HepG2 (cell line): ENCODE measurements at regions not wholly inside any gene's neighbourhood (a gene's known extent, or its start where the extent isn't known, plus 50 kb on each side); places are given as distances from the start of the nearest gene placed in this dataset.

Experiments used
- ATAC-seq: fragments of 200-7000 bp; cut with Tn5 transposase; 3 replicates; pipeline ENCODE4 v1.9.1; 2020; ENCODE audit warnings: mild to moderate bottlenecking, moderate library complexity
- BruUV-seq: library from RNA; stranded (reverse); fragments of 400-500 nt; replicated peaks from 2 replicates; lab custom pipeline; 2021; lab: Mats Ljungman, UMichigan
- CTCF ChIA-PET: fragments of 300-600 bp; formaldehyde crosslinking; extraction: SDS; loops from one replicate; lab custom pipeline; 2021; ENCODE audit warnings: low total read pairs, inconsistent platforms, low intra/inter-chr PET ratio; lab: Yijun Ruan, JAX
- POLR2A ChIA-PET: fragments of 350-600 bp; sonication (Branson Sonifier 250); formaldehyde crosslinking; loops from one replicate; lab custom pipeline; 2020; ENCODE audit warnings: antibody characterized with exemption, inconsistent platforms; lab: Yijun Ruan, JAX
- DNase-seq: peaks from one replicate; pipeline ENCODE4 v3.0.0-alpha.2; 2015; ENCODE audit warnings: low spot score
- FAIRE-seq: peaks from 3 replicates; lab custom pipeline; 2011; peaks lifted over from hg19 to GRCh38; lab: Jason Lieb, UNC
- H2AFZ ChIP-seq: one replicate; pipeline ENCODE4 v1.6.1; 2011; ENCODE audit warnings: low read length, inconsistent platforms
- H3K27ac ChIP-seq: fragments of 300-600 bp; 3 replicates; pipeline ENCODE4 v1.8.0; 2011; ENCODE audit warnings: mixed run types, mild to moderate bottlenecking, mixed read lengths, low read length, inconsistent platforms; ENCODE audit not compliant: insufficient read depth; ENCODE audit errors: extremely low read length
- H3K27me3 ChIP-seq, 2 experiments: fragments of 200-600 bp in 1 of 2; 2 replicates in 1 of 2; 3 replicates in 1 of 2; pipeline versions ENCODE4 v1.6.0 to v1.8.0; 2011; ENCODE audit warnings: low read length in 2 of 2, mild to moderate bottlenecking in 2 of 2, moderate library complexity in 2 of 2, inconsistent platforms in 1 of 2; ENCODE audit not compliant: insufficient read depth in 2 of 2, control insufficient read depth in 1 of 2
- H3K36me3 ChIP-seq, 2 experiments: fragments of 200-600 bp in 1 of 2; replicated peaks in 1 of 2; 2 replicates in 1 of 2; 3 replicates in 1 of 2; pipeline versions ENCODE4 v1.5.1 to v1.8.0; 2011; ENCODE audit warnings: low read length in 2 of 2, inconsistent platforms in 1 of 2; ENCODE audit not compliant: insufficient read depth in 2 of 2, control insufficient read depth in 1 of 2
- H3K4me1 ChIP-seq: 2 replicates; pipeline ENCODE4 v1.5.1; 2012; ENCODE audit warnings: low read length, inconsistent platforms; ENCODE audit not compliant: insufficient read depth
- H3K4me2 ChIP-seq: 2 replicates; pipeline ENCODE4 v1.6.0; 2011; ENCODE audit warnings: low read depth, low read length, inconsistent platforms
- H3K4me3 ChIP-seq, 3 experiments: fragments of 200-600 bp in 1 of 3; sonication (generic), shearing (Covaris generic) in 1 of 3; replicated peaks in 1 of 3; 2 replicates each; pipeline ENCODE4 v1.5.1; 2011 to 2016; ENCODE audit warnings: low read length in 3 of 3, inconsistent platforms in 2 of 3, low read depth in 2 of 3, mild to moderate bottlenecking in 2 of 3, control low read depth in 1 of 3, mixed read lengths in 1 of 3; ENCODE audit not compliant: insufficient read depth in 1 of 3
- H3K79me2 ChIP-seq: one replicate; pipeline ENCODE4 v1.6.1; 2011; ENCODE audit warnings: low read length, inconsistent platforms; ENCODE audit not compliant: insufficient read depth
- H3K9ac ChIP-seq: 2 replicates; pipeline ENCODE4 v1.6.0; 2011; ENCODE audit warnings: mild to moderate bottlenecking, low read depth, low read length, inconsistent platforms; ENCODE audit not compliant: insufficient read depth
- H3K9me3 ChIP-seq: 2 replicates; pipeline ENCODE4 v1.5.1; 2012; ENCODE audit warnings: mild to moderate bottlenecking, low read length
- H4K20me1 ChIP-seq: 2 replicates; pipeline ENCODE4 v1.6.0; 2011; ENCODE audit warnings: inconsistent platforms, mild to moderate bottlenecking, low read length, moderate library complexity; ENCODE audit not compliant: insufficient read depth
- AHR ChIP-seq: IDR thresholded peaks from 2 replicates; pipeline ENCODE4 v1.6.1; 2018; ENCODE audit warnings: missing genetic modification reagents, missing compliant biosample characterization
- ARNTL ChIP-seq: sonication (generic); formaldehyde crosslinking; IDR thresholded peaks from 2 replicates; pipeline ENCODE4 v1.4.0; 2020; ENCODE audit warnings: mild to moderate bottlenecking, missing genetic modification reagents
- EZH2 ChIP-seq: conservative IDR thresholded peaks from 2 replicates; pipeline ENCODE4 v1.6.1; 2012; ENCODE audit warnings: mild to moderate bottlenecking, low read depth, low read length, moderate library complexity
- GPBP1L1 ChIP-seq: sonication (generic); formaldehyde crosslinking; IDR thresholded peaks from 2 replicates; pipeline ENCODE4 v1.5.0; 2020; ENCODE audit warnings: mild to moderate bottlenecking, missing genetic modification reagents
- HOXA5 ChIP-seq: sonication (generic); formaldehyde crosslinking; IDR thresholded peaks from 2 replicates; pipeline ENCODE4 v1.4.0; 2020; ENCODE audit warnings: missing genetic modification reagents
- ISL2 ChIP-seq: sonication (generic); formaldehyde crosslinking; IDR thresholded peaks from 2 replicates; pipeline ENCODE4 v1.5.0; 2020; ENCODE audit warnings: missing genetic modification reagents
- MLLT10 ChIP-seq: sonication (generic); formaldehyde crosslinking; IDR thresholded peaks from 2 replicates; pipeline ENCODE4 v1.4.0; 2020; ENCODE audit warnings: missing genetic modification reagents
- PHF21A ChIP-seq: sonication (generic); formaldehyde crosslinking; IDR thresholded peaks from 2 replicates; pipeline ENCODE4 v1.5.0; 2020; ENCODE audit warnings: mild to moderate bottlenecking, missing genetic modification reagents
- PITX1 ChIP-seq: sonication (generic); formaldehyde crosslinking; IDR thresholded peaks from 2 replicates; pipeline ENCODE4 v1.5.1; 2020; ENCODE audit warnings: mild to moderate bottlenecking, missing genetic modification reagents
- SSRP1 ChIP-seq: IDR thresholded peaks from 2 replicates; pipeline ENCODE4 v1.6.1; 2016; ENCODE audit warnings: control low read depth
- TMF1 ChIP-seq: sonication (generic); formaldehyde crosslinking; IDR thresholded peaks from 2 replicates; pipeline ENCODE4 v1.8.1; 2022; ENCODE audit warnings: low read depth, missing genetic modification reagents
- TRAFD1 ChIP-seq: sonication (generic); formaldehyde crosslinking; IDR thresholded peaks from 2 replicates; pipeline ENCODE4 v1.5.1; 2020; ENCODE audit warnings: missing genetic modification reagents, mild to moderate bottlenecking, borderline replicate concordance
- ZBTB21 ChIP-seq: sonication (generic); formaldehyde crosslinking; IDR thresholded peaks from 2 replicates; pipeline ENCODE4 v1.4.0; 2020; ENCODE audit warnings: missing genetic modification reagents
- ZNF260 ChIP-seq: sonication (generic); formaldehyde crosslinking; IDR thresholded peaks from 2 replicates; pipeline ENCODE4 v1.4.0; 2020; ENCODE audit warnings: missing genetic modification reagents, low read depth, mild to moderate bottlenecking, borderline replicate concordance
- ZNF276 ChIP-seq: sonication (generic); formaldehyde crosslinking; IDR thresholded peaks from 2 replicates; pipeline ENCODE4 v1.4.0; 2020; ENCODE audit warnings: mild to moderate bottlenecking, low read depth, missing genetic modification reagents
- ZNF484 ChIP-seq: sonication (generic); formaldehyde crosslinking; IDR thresholded peaks from 2 replicates; pipeline ENCODE4 v1.5.1; 2020; ENCODE audit warnings: mild to moderate bottlenecking, low read depth, missing genetic modification reagents, borderline replicate concordance
- ZNF510 ChIP-seq: sonication (generic); formaldehyde crosslinking; IDR thresholded peaks from 2 replicates; pipeline ENCODE4 v1.4.0; 2020; ENCODE audit warnings: low read depth, mild to moderate bottlenecking, missing genetic modification reagents
- ZNF724P ChIP-seq: sonication (generic); formaldehyde crosslinking; IDR thresholded peaks from 2 replicates; pipeline ENCODE4 v1.8.0; 2022; ENCODE audit warnings: missing genetic modification reagents, borderline replicate concordance
- WGBS: methylation state at CpG from one replicate; pipeline ENCODE4 v1.1.6; 2017; ENCODE audit warnings: low lambda C conversion rate; 5-methylcytosine and 5-hydroxymethylcytosine counted together
- in situ Hi-C: cut with HindIII; loops from 2 replicates; pipeline ENCODE4 v1.10.0; 2017; ENCODE audit warnings: low pct_unique_long_range_greater_than_20kb; ENCODE audit not compliant: extremely low pct_ligation_motif_present
- intact Hi-C: fragments of 100-400 bp; cut with micrococcal nuclease; formaldehyde crosslinking; loops from one replicate; pipeline ENCODE4 v1.10.0; 2022; ENCODE audit not compliant: unreplicated experiment
- TF ChIP-seq, protein P1 (sequence below): sonication (generic); formaldehyde crosslinking; IDR thresholded peaks from 2 replicates; pipeline ENCODE4 v1.4.0; 2020; ENCODE audit warnings: mild to moderate bottlenecking, missing genetic modification reagents, borderline replicate concordance
- TF ChIP-seq, protein P2 (sequence below): sonication (generic); formaldehyde crosslinking; IDR thresholded peaks from 2 replicates; pipeline ENCODE4 v1.5.0; 2020; ENCODE audit warnings: missing genetic modification reagents

GRCh38 chr3:59270209-59270608 is 220.4 kb upstream of the CFAP20DC start:
- CTCF ChIA-PET, result no interaction called here

More at GRCh38 chr3:59270209-59270608, 220.4 kb upstream of the CFAP20DC start:
- Histone ChIP-seq H3K27me3 (no peaks in the 10 kb centered on the region), H3K9ac (no peak overlapping the region)
- TF ChIP-seq ZNF724P (CRISPR knock-in tag) (no peak), ZBTB21 (CRISPR knock-in tag) (no peak), TRAFD1 (CRISPR knock-in tag) (no peak), ZNF276 (no peak), MLLT10 (CRISPR knock-in tag) (no peak), AHR (no peak), HOXA5 (CRISPR knock-in tag) (no peak), ARNTL (CRISPR knock-in tag) (no peak), ZNF510 (CRISPR knock-in tag) (no peak), PITX1 (no peak), GPBP1L1 (CRISPR knock-in tag) (no peak), ZNF260 (CRISPR knock-in tag) (no peak), ZNF484 (CRISPR knock-in tag) (no peak), PHF21A (CRISPR knock-in tag) (no peak), ISL2 (CRISPR knock-in tag) (no peak), TMF1 (no peak), EZH2 (no peak), SSRP1 (CRISPR knock-in tag) (no peak)
- TF ChIP-seq, protein P1, sequence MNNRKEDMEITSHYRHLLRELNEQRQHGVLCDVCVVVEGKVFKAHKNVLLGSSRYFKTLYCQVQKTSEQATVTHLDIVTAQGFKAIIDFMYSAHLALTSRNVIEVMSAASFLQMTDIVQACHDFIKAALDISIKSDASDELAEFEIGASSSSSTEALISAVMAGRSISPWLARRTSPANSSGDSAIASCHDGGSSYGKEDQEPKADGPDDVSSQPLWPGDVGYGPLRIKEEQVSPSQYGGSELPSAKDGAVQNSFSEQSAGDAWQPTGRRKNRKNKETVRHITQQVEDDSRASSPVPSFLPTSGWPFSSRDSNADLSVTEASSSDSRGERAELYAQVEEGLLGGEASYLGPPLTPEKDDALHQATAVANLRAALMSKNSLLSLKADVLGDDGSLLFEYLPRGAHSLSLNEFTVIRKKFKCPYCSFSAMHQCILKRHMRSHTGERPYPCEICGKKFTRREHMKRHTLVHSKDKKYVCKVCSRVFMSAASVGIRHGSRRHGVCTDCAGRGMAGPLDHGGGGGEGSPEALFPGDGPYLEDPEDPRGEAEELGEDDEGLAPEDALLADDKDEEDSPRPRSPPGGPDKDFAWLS (CRISPR knock-in tag), result no peak
- TF ChIP-seq, protein P2, sequence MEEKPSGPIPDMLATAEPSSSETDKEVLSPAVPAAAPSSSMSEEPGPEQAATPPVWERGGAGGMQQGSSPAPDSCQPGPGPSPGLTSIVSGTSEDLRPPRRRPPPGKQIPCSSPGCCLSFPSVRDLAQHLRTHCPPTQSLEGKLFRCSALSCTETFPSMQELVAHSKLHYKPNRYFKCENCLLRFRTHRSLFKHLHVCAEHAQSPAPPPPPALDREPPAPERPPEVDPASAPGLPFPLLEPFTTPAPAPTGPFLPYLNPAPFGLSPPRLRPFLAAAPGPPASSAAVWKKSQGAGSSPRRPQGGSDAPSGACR, result no peak
- TF ChIP-seq, all 625 proteins: peak for 0
- Histone ChIP-seq H3K79me2 (no peaks in the 10 kb centered on the region), H3K4me1 (no peaks in the 10 kb centered on the region), H4K20me1 (no peaks in the 10 kb centered on the region), H3K4me3 (no peak overlapping the region), H3K4me2 (no peak overlapping the region), H3K27ac (no peak overlapping the region), H3K36me3 (no peaks in the 10 kb centered on the region), H3K9me3 (no peaks in the 10 kb centered on the region), H2AFZ (no peak overlapping the region)
- 38% methylated on average over 2 of the region's 2 CpGs for WGBS
- BruUV-seq, result no TSS peak
- POLR2A ChIA-PET, result no interaction called here
- in situ Hi-C loops, result no loop called here
- no peak for FAIRE-seq
- no peak for ATAC-seq
- intact Hi-C loops, result no loop called here
- DNase-seq, result no peak
